AG04449 (cell line): ENCODE measurements at regions not wholly inside any gene's neighbourhood (a gene's known extent, or its start where the extent isn't known, plus 50 kb on each side); places are given as distances from the start of the nearest gene placed in this dataset.

Source experiments
- CTCF ChIA-PET: fragments of 350-600 bp; formaldehyde crosslinking; extraction: SDS; loops from one replicate; lab custom pipeline; 2021; ENCODE audit warnings: antibody characterized with exemption; lab: Yijun Ruan, JAX
- POLR2A ChIA-PET: fragments of 400-600, 350-600 bp; formaldehyde crosslinking; extraction: SDS; loops from one replicate; lab custom pipeline; 2020; ENCODE audit warnings: antibody characterized with exemption, inconsistent platforms; lab: Yijun Ruan, JAX
- DNase-seq: peaks from one replicate; pipeline ENCODE4 v3.0.0-alpha.2; 2010; ENCODE audit warnings: low read depth, low spot score
- H3K4me3 ChIP-seq: 2 replicates; pipeline ENCODE4 v1.5.1; 2011; ENCODE audit warnings: low read depth, mild to moderate bottlenecking, control low read depth, low read length
- CTCF ChIP-seq: IDR thresholded peaks from one replicate; pipeline ENCODE4 v1.5.1; 2011; ENCODE audit warnings: mild to moderate bottlenecking, moderate library complexity, low read length, control low read depth, inconsistent platforms; ENCODE audit not compliant: insufficient read depth; ENCODE audit errors: missing control alignments

DNA sequence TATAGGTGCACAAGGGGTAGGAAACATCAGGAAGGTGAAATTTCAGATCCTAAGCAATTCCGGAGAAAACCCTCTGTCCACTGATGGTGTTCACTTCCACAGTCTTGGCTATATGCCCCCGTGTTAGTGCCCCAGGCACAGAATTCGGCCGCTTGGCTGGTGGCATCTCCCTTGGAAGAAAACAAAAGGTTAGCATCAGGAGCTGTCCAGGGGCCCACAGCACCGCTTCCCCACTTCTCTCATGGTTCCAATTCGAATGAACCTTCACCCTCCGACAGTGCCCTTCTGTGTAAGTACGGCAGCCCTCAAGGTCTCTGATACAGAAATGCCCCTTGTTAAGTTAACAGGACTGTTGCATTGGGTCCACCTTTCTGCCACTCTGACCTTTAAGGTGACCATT, 409.0 kb downstream of the GADD45G start:
- ChIA-PET CTCF (interaction anchor here (0.6 kb wide), 1 partner anchor 411 kb away, joined by 3 read pairs; no protein-coding TSS in a partner anchor), POLR2A (no interaction called here)
- TF ChIP-seq CTCF: no peak
- DNase-seq: no peak
- no peak overlapping the region for H3K4me3 ChIP-seq

DNA sequence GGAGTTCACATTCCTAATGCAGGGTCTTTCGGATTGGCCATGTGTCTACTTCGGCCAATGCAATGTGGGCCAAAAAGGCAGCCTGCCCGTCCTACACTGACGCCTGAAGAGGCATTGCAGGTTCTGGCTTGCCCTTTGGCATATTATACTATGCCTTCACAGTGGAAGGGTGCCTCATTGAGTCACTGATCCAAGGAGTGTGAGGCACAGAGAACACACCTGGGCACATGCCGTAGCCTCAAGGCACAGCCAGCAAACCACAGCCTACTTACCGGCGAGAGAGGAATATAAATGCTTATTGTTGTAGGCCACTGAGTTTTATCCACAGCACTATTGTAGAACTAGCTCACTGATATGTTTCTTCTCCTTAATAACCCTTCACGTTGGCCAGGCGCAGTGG, 409.6 kb downstream of the GADD45G start:
- ChIA-PET POLR2A (no interaction called here), CTCF (no interaction called here)
- no peak for DNase-seq
- TF ChIP-seq CTCF: no peak
- H3K4me3 ChIP-seq: no peak overlapping the region

- no peak overlapping the region for H3K4me3 ChIP-seq
- CTCF ChIA-PET: no interaction called here
- TF ChIP-seq CTCF: no peak
- no peak for DNase-seq
- POLR2A ChIA-PET: no interaction called here
Observed at GRCh38 chr9:90016272-90016671, 411.5 kb downstream of the GADD45G start.

DNA sequence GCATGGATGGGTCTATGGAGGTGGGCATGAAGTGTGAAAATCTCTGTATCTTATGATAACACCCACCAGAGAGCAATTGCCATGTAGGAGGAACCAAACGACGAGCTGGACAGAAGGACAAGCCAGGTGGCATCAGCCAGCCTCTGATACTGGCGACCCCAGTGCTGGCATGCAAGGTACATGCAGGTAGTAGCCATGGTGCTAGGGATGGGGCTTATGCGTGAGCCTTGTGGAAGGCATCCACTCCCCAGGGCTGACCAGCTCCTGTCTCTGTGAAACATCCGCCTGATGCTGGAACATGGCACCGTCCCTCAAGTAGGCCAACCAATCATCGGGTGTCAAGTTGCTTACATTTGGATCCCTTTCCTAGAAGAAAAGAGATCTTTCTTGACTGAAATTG, 412.9 kb downstream of the GADD45G start:
- DNase-seq: no peak
- ChIA-PET POLR2A (no interaction called here), CTCF (no interaction called here)
- H3K4me3 ChIP-seq: no peak overlapping the region
- no peak for TF ChIP-seq CTCF

GRCh38 chr9:90018688-90019087, 413.9 kb downstream of the GADD45G start:
- POLR2A ChIA-PET: no interaction called here
- no peak for DNase-seq
- no peak overlapping the region for H3K4me3 ChIP-seq
- TF ChIP-seq CTCF: no peak
- CTCF ChIA-PET: no interaction called here

GRCh38 chr9:90019626-90020025, 414.8 kb downstream of the GADD45G start:
- CTCF ChIA-PET: no interaction called here
- POLR2A ChIA-PET: no interaction called here
- no peak overlapping the region for H3K4me3 ChIP-seq
- DNase-seq: no peak
- TF ChIP-seq CTCF: no peak
